ENCODE measurements at regions not wholly inside any gene's neighbourhood (a gene's known extent, or its start where the extent isn't known, plus 50 kb on each side); places are given as distances from the start of the nearest gene placed in this dataset.

DNA sequence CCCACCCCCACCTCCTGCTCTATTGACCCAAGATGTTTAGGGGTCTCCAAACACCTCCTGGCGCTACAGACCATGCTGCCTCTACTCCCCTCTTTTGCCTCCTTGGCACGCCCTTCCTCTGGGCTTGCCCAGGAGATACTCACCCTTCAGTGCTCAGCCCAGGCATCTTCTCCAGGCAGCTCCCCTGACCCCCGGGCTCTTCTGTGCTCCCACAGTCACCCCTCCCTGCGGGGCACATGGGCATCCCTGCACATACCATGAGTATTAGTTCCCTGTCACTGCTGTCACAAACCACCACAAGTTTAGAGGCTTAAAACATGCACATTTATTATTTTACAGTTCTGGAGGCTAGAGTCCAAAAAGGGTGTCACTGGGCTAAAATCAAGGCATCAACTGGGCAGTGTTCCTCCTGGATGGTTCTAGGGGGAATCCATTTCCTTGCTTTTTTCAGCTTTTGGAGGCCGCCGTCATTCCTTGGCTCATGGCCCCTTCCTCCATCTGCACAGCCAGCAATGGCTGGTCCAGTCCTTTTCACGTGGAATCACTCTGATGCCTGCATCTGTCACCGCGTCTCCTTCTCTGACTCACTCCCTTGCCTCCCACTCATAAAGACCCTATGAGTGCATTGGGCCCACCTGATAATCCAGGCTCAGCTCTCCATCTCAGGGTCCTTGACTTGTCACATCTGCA lies 230.4 kb upstream of the COPS8 start (continued):
- TF ChIP-seq MYBL2 (CRISPR knock-in tag; IDR thresholded peaks at IDR 0.05): no peak

DNA sequence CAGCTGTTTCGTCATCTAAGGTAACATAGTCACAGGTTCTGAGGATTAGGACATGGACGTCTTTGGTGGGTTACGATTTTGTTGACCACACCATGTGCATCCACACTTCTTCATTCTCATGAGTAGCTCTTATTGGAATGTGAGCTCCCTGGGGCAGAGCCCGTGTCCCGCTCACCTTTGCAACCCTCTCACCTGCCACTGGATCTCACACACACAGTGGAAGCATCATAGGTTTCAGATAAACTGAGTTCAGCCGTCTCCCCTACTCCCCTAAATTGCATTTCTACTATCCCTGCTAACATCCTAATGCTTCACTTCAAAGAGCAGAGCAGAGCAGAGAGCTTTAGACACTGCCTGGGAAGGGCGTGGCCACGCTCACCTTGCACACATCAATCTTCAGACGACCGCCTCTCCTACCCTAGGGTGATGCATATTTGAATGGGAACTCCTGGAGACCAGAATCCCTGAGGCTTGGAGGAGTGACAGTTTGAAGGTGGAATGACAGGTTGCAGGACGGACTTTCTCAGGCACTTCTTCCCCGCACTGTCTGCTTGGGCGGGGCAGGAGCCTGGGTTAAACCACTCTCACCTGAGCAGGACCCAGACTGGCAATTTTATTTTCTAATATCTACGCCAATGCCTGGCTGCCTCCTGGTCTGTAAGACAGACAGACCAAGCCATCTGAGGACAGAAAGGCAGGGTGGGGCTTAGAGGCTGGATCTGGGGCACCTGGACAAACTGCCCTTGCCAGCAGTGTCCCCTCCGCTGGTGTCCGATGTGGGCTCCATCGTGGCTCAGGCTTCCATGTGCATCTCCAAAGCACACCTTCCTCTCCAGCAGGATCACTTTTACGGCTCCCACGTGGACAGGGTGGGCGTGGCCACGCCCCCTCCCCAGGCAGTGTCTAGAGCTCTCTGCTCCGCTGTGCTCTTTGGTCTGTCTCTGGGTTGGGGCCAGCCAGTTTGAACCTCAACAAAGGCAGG lies 229.5 kb upstream of the COPS8 start:
- peaks cover 76% of the 10 kb centered on the region for H3K4me1 Mint-ChIP-seq
- CTCF ChIA-PET: interaction anchor here (0.7 to 1.5 kb wide), 3 partner anchors 38 to 716 kb away, joined by 3 read pairs; no protein-coding TSS in a partner anchor
- POLR2A ChIA-PET: interaction anchor here (0.7 kb wide), 1 partner anchor 33 kb away, joined by 5 read pairs; no protein-coding TSS in a partner anchor
- H3K36me3 Mint-ChIP-seq: peaks cover 13% of the 10 kb centered on the region
- H3K4me3 Mint-ChIP-seq: peak overlapping the region; percentile 48; the same call in 1 of the 2 replicates
- H3K27ac Mint-ChIP-seq: no peak overlapping the region
- TF ChIP-seq SOX15 (CRISPR knock-in tag; IDR thresholded peaks at IDR 0.05): no peak
- TF ChIP-seq, protein P1, sequence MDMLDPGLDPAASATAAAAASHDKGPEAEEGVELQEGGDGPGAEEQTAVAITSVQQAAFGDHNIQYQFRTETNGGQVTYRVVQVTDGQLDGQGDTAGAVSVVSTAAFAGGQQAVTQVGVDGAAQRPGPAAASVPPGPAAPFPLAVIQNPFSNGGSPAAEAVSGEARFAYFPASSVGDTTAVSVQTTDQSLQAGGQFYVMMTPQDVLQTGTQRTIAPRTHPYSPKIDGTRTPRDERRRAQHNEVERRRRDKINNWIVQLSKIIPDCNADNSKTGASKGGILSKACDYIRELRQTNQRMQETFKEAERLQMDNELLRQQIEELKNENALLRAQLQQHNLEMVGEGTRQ (CRISPR knock-in tag; IDR thresholded peaks at IDR 0.05): peak; percentile 64
- TF ChIP-seq, protein P2, sequence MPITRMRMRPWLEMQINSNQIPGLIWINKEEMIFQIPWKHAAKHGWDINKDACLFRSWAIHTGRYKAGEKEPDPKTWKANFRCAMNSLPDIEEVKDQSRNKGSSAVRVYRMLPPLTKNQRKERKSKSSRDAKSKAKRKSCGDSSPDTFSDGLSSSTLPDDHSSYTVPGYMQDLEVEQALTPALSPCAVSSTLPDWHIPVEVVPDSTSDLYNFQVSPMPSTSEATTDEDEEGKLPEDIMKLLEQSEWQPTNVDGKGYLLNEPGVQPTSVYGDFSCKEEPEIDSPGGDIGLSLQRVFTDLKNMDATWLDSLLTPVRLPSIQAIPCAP (CRISPR knock-in tag; IDR thresholded peaks at IDR 0.05): no peak
- no peak for TF ChIP-seq CREM (CRISPR knock-in tag; IDR thresholded peaks at IDR 0.05)
- H3K27me3 Mint-ChIP-seq (ENCODE audit: low read depth): peaks cover 44% of the 10 kb centered on the region
- ATAC-seq (peak; percentile 46), DNase-seq (ENCODE audit: low spot score) (peak; percentile 36)
- peaks cover 19% of the 10 kb centered on the region for H3K9me3 Mint-ChIP-seq

- peaks cover 38% of the 10 kb centered on the region for H3K27me3 Mint-ChIP-seq (ENCODE audit: low read depth)
- peaks cover 19% of the 10 kb centered on the region for H3K9me3 Mint-ChIP-seq
- H3K36me3 Mint-ChIP-seq: peaks cover 13% of the 10 kb centered on the region
- ATAC-seq (peak; percentile 26), DNase-seq (ENCODE audit: low spot score) (no peak)
- peak overlapping the region; percentile 48 for H3K4me3 Mint-ChIP-seq
- peaks cover 73% of the 10 kb centered on the region for H3K4me1 Mint-ChIP-seq
- TF ChIP-seq OVOL2 (CRISPR knock-in tag; IDR thresholded peaks at IDR 0.05; ENCODE audit: borderline replicate concordance) (no peak), ZMAT4 (CRISPR knock-in tag; IDR thresholded peaks at IDR 0.05) (no peak)
- ChIA-PET CTCF (interaction anchor here (0.7 to 1.5 kb wide), 3 partner anchors 38 to 716 kb away, joined by 3 read pairs; no protein-coding TSS in a partner anchor), POLR2A (interaction anchor here (0.7 kb wide), 1 partner anchor 34 kb away, joined by 5 read pairs; no protein-coding TSS in a partner anchor)
- H3K27ac Mint-ChIP-seq: no peak overlapping the region
Observed at GRCh38 chr2:236856848-236857235, 228.8 kb upstream of the COPS8 start.

DNA sequence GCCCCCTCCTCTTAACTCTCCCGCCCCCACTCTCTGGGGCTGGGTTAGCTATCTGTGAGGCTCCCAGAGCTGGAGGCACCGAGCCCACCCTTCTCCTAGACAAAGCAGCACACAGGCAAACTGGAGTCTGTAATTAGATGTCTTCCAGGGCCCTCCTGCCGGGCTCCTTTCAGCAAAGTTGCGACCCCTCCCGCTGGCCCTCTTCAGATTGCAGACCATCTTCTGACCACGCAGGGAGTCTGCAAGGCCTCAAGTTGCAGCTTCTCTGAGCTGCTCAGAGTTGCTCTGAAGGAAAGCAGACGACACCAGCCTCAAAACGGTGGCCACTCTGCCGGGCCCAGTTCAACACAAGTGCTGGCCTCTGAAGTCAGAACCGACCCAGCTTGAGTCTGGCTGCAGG lies 228.4 kb upstream of the COPS8 start:
- ATAC-seq (peak; percentile 41), DNase-seq (ENCODE audit: low spot score) (peak; percentile 26)
- Mint-ChIP-seq H3K27ac (no peak overlapping the region), H3K27me3 (ENCODE audit: low read depth) (peaks cover 34% of the 10 kb centered on the region), H3K4me1 (peaks cover 69% of the 10 kb centered on the region), H3K4me3 (peak overlapping the region; percentile 48), H3K36me3 (peaks cover 13% of the 10 kb centered on the region), H3K9me3 (peaks cover 19% of the 10 kb centered on the region)
- CTCF ChIA-PET: interaction anchor here (1.5 kb wide), 1 partner anchor 677 kb away, joined by 3 read pairs; no protein-coding TSS in a partner anchor
- TF ChIP-seq, protein P3, sequence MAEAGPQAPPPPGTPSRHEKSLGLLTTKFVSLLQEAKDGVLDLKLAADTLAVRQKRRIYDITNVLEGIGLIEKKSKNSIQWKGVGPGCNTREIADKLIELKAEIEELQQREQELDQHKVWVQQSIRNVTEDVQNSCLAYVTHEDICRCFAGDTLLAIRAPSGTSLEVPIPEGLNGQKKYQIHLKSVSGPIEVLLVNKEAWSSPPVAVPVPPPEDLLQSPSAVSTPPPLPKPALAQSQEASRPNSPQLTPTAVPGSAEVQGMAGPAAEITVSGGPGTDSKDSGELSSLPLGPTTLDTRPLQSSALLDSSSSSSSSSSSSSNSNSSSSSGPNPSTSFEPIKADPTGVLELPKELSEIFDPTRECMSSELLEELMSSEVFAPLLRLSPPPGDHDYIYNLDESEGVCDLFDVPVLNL (CRISPR knock-in tag; IDR thresholded peaks at IDR 0.05; ENCODE audit: borderline replicate concordance, low read depth): no peak
- TF ChIP-seq, protein P4, sequence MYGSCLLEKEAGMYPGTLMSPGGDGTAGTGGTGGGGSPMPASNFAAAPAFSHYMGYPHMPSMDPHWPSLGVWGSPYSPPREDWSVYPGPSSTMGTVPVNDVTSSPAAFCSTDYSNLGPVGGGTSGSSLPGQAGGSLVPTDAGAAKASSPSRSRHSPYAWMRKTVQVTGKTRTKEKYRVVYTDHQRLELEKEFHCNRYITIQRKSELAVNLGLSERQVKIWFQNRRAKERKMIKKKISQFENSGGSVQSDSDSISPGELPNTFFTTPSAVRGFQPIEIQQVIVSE (CRISPR knock-in tag; IDR thresholded peaks at IDR 0.05; ENCODE audit: borderline replicate concordance): no peak
- TF ChIP-seq PREB (CRISPR knock-in tag; IDR thresholded peaks at IDR 0.05; ENCODE audit: borderline replicate concordance): no peak
- no peak for TF ChIP-seq GABPB1 (CRISPR knock-in tag; IDR thresholded peaks at IDR 0.05)
- TF ChIP-seq ZNF121 (CRISPR knock-in tag; IDR thresholded peaks at IDR 0.05): 0 out of 2 replicates have a peak, but pooled peaks have one; percentile 9
- TF ChIP-seq NFE2L1 (CRISPR knock-in tag; IDR thresholded peaks at IDR 0.05): no peak
- TF ChIP-seq ZNF423 (CRISPR knock-in tag; IDR thresholded peaks at IDR 0.05): peak; percentile 28; the same call in 1 of the 2 replicates
- POLR2A ChIA-PET: no interaction called here
